ENCODE measurements at regions not wholly inside any gene's neighbourhood (a gene's known extent, or its start where the extent isn't known, plus 50 kb on each side); places are given as distances from the start of the nearest gene placed in this dataset.
A peak's percentile ranks its signal among the peaks of the same experiment; 100 is the strongest.

DNA sequence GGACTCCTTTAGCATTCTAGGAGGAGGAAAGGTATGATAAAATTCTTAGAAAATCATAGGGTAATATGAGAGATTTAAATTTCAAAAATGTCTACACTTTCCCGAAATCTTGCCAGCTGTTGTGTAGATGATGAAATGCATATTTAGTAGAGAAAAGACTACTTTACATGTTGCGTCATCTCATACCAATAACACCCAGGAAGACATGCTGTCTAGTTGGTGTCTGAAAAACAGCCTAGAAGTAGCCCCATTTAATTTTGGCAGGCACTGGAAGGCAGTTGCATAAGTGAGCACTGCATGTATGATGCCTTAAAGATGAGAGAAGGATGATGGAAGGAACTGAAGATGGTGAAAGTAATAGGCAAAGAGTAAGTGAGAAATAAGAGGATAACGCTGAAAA lies 310.5 kb upstream of the TPM1 start:
- Mint-ChIP-seq H3K36me3 (ENCODE audit: low read depth, unreplicated experiment) (peaks cover 32% of the 10 kb centered on the region), H3K4me3 (ENCODE audit: unreplicated experiment) (no peak overlapping the region), H3K4me1 (ENCODE audit: low read depth, unreplicated experiment) (no peaks in the 10 kb centered on the region), H3K27ac (ENCODE audit: unreplicated experiment) (no peak overlapping the region), H3K9me3 (ENCODE audit: unreplicated experiment) (peaks cover 10% of the 10 kb centered on the region), H3K27me3 (ENCODE audit: low read depth, unreplicated experiment) (no peaks in the 10 kb centered on the region)
- Histone ChIP-seq H3K79me2 (ENCODE audit: insufficient read depth, low read length) (no peaks in the 10 kb centered on the region), H3K4me1 (ENCODE audit: insufficient read depth, low read length) (no peaks in the 10 kb centered on the region), H3K4me2 (ENCODE audit: low read length) (no peak overlapping the region), H3K4me3 (ENCODE audit: insufficient read depth, low read depth, low read length) (no peak overlapping the region), H2AFZ (ENCODE audit: low read depth, low read length) (no peak overlapping the region), H3K27me3 (ENCODE audit: insufficient read depth, low read length) (no peaks in the 10 kb centered on the region), H3K9me3 (ENCODE audit: insufficient read depth, low read depth, low read length) (no peaks in the 10 kb centered on the region), H3K9ac (ENCODE audit: low read length) (no peak overlapping the region), H3K36me3 (ENCODE audit: insufficient read depth, low read length) (no peaks in the 10 kb centered on the region), H4K20me1 (ENCODE audit: insufficient read depth, low read length) (no peaks in the 10 kb centered on the region), H3K27ac (ENCODE audit: low read depth, low read length) (no peak overlapping the region)
- no peak for FAIRE-seq
- DNase-seq (ENCODE audit: low read depth): no peak
- no peak for TF ChIP-seq EZH2 (IDR thresholded peaks at IDR 0.05; ENCODE audit: insufficient read depth, low read length)
- TF ChIP-seq, protein P1, sequence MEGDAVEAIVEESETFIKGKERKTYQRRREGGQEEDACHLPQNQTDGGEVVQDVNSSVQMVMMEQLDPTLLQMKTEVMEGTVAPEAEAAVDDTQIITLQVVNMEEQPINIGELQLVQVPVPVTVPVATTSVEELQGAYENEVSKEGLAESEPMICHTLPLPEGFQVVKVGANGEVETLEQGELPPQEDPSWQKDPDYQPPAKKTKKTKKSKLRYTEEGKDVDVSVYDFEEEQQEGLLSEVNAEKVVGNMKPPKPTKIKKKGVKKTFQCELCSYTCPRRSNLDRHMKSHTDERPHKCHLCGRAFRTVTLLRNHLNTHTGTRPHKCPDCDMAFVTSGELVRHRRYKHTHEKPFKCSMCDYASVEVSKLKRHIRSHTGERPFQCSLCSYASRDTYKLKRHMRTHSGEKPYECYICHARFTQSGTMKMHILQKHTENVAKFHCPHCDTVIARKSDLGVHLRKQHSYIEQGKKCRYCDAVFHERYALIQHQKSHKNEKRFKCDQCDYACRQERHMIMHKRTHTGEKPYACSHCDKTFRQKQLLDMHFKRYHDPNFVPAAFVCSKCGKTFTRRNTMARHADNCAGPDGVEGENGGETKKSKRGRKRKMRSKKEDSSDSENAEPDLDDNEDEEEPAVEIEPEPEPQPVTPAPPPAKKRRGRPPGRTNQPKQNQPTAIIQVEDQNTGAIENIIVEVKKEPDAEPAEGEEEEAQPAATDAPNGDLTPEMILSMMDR (IDR thresholded peaks at IDR 0.05; ENCODE audit: insufficient read depth, low read depth, low read length): no peak

DNA sequence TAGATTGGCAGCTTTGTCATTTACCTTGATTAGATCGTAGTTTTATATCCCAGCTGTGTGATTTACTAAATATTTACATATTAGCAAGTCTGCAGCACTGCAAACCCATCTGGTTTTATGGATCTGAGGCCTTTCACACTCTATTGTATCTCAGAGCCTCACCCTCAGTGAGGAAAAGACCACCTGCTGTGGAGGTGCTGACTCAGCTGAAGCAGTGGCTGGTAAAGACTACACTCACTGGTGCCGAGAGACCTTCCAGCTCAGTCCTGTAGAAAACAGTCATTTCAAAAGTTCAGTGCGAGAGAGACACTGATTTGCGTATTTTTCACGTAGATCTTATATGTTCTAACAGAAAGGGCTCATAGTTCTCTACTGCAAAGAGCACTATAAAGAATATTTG lies 307.8 kb upstream of the TPM1 start:
- H4K20me1 ChIP-seq (ENCODE audit: insufficient read depth, low read length): no peaks in the 10 kb centered on the region
- no peak overlapping the region for H3K4me3 ChIP-seq (ENCODE audit: insufficient read depth, low read depth, low read length)
- Mint-ChIP-seq H3K27ac (ENCODE audit: unreplicated experiment) (no peak overlapping the region), H3K4me3 (ENCODE audit: unreplicated experiment) (no peak overlapping the region), H3K36me3 (ENCODE audit: low read depth, unreplicated experiment) (peaks cover 33% of the 10 kb centered on the region), H3K4me1 (ENCODE audit: low read depth, unreplicated experiment) (peaks cover 11% of the 10 kb centered on the region), H3K27me3 (ENCODE audit: low read depth, unreplicated experiment) (no peaks in the 10 kb centered on the region), H3K9me3 (ENCODE audit: unreplicated experiment) (peaks cover 10% of the 10 kb centered on the region)
- no peak overlapping the region for H3K4me2 ChIP-seq (ENCODE audit: low read length)
- H3K9ac ChIP-seq (ENCODE audit: low read length): no peak overlapping the region
- DNase-seq (ENCODE audit: low read depth): no peak
- H3K27ac ChIP-seq (ENCODE audit: low read depth, low read length): no peak overlapping the region
- H3K4me1 ChIP-seq (ENCODE audit: insufficient read depth, low read length): peaks cover 13% of the 10 kb centered on the region
- no peaks in the 10 kb centered on the region for H3K27me3 ChIP-seq (ENCODE audit: insufficient read depth, low read length)
- TF ChIP-seq, protein P1 (IDR thresholded peaks at IDR 0.05; ENCODE audit: insufficient read depth, low read depth, low read length): no peak
- no peak for TF ChIP-seq EZH2 (IDR thresholded peaks at IDR 0.05; ENCODE audit: insufficient read depth, low read length)
- no peaks in the 10 kb centered on the region for H3K9me3 ChIP-seq (ENCODE audit: insufficient read depth, low read depth, low read length)
- no peak for FAIRE-seq
- H3K36me3 ChIP-seq (ENCODE audit: insufficient read depth, low read length): no peaks in the 10 kb centered on the region
- H3K79me2 ChIP-seq (ENCODE audit: insufficient read depth, low read length): no peaks in the 10 kb centered on the region
- H2AFZ ChIP-seq (ENCODE audit: low read depth, low read length): no peak overlapping the region

DNA sequence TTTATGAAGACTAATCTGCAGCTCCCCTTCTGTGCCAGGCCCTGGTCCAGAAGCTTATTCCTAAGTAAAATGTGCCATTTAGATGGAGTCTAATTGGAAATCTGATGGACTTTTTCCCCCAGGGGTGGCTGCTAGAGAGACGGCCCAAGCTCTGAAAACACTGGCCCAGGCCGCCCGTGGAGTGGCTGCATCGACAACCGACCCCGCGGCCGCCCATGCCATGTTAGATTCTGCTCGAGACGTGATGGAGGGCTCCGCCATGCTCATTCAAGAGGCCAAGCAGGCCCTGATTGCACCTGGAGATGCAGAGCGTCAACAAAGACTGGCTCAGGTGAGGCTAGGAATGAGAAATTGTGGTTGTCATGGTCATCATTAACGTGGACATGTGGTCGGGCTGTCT lies 305.8 kb upstream of the TPM1 start:
- H3K4me2 ChIP-seq (ENCODE audit: low read length): no peak overlapping the region
- no peak overlapping the region for H2AFZ ChIP-seq (ENCODE audit: low read depth, low read length)
- no peak overlapping the region for H3K9ac ChIP-seq (ENCODE audit: low read length)
- no peaks in the 10 kb centered on the region for H3K36me3 ChIP-seq (ENCODE audit: insufficient read depth, low read length)
- no peaks in the 10 kb centered on the region for H4K20me1 ChIP-seq (ENCODE audit: insufficient read depth, low read length)
- H3K27me3 ChIP-seq (ENCODE audit: insufficient read depth, low read length): no peaks in the 10 kb centered on the region
- no peak for TF ChIP-seq EZH2 (IDR thresholded peaks at IDR 0.05; ENCODE audit: insufficient read depth, low read length)
- TF ChIP-seq, protein P1 (IDR thresholded peaks at IDR 0.05; ENCODE audit: insufficient read depth, low read depth, low read length): no peak
- Mint-ChIP-seq H3K27me3 (ENCODE audit: low read depth, unreplicated experiment) (no peaks in the 10 kb centered on the region), H3K4me3 (ENCODE audit: unreplicated experiment) (no peak overlapping the region), H3K4me1 (ENCODE audit: low read depth, unreplicated experiment) (peaks cover 17% of the 10 kb centered on the region), H3K9me3 (ENCODE audit: unreplicated experiment) (no peaks in the 10 kb centered on the region), H3K36me3 (ENCODE audit: low read depth, unreplicated experiment) (peaks cover 23% of the 10 kb centered on the region), H3K27ac (ENCODE audit: unreplicated experiment) (peak overlapping the region; percentile 49)
- H3K27ac ChIP-seq (ENCODE audit: low read depth, low read length): no peak overlapping the region
- H3K4me3 ChIP-seq (ENCODE audit: insufficient read depth, low read depth, low read length): no peak overlapping the region
- H3K79me2 ChIP-seq (ENCODE audit: insufficient read depth, low read length): no peaks in the 10 kb centered on the region
- peaks cover 24% of the 10 kb centered on the region for H3K4me1 ChIP-seq (ENCODE audit: insufficient read depth, low read length)
- DNase-seq (ENCODE audit: low read depth) (no peak), FAIRE-seq (no peak)
- H3K9me3 ChIP-seq (ENCODE audit: insufficient read depth, low read depth, low read length): no peaks in the 10 kb centered on the region
